ENCODE measurements at regions not wholly inside any gene's neighbourhood (a gene's known extent, or its start where the extent isn't known, plus 50 kb on each side); places are given as distances from the start of the nearest gene placed in this dataset.
A peak's percentile ranks its signal among the peaks of the same experiment; 100 is the strongest.

DNA sequence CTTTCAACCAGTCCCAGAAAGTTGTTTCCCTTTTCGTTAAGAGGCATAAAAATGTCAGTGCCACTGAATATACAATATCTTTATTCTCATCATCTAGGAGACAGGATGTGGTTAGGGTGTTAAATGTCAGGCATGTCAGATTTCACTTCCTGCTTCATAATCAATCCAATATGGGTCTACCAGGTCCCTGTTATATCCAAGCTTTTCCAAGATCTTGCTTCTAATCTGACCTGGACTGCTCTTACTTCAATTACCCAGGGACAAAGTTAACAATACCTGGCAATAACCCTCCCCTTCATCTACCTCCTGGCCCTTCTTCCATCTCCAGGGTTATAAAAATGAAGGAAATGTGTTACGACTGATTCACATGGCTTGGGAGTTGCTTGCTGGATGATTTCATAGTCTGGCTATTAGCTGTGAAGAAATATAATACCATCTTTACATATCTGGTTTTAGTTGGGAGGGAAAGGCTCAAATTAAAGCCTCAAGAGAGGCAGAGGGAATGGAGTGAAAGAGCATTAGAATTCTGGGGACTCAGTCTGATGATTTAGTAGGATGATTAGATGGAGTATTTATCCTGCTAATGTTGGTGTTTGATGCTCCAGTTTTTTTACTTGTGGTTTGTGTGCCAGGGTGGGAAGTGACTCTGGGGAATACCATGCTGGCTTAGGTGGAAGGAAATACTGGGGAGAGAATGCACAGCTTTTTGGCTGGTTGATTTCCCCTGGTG, 534.3 kb downstream of the ETS1 start:
- TF ChIP-seq, protein P1, sequence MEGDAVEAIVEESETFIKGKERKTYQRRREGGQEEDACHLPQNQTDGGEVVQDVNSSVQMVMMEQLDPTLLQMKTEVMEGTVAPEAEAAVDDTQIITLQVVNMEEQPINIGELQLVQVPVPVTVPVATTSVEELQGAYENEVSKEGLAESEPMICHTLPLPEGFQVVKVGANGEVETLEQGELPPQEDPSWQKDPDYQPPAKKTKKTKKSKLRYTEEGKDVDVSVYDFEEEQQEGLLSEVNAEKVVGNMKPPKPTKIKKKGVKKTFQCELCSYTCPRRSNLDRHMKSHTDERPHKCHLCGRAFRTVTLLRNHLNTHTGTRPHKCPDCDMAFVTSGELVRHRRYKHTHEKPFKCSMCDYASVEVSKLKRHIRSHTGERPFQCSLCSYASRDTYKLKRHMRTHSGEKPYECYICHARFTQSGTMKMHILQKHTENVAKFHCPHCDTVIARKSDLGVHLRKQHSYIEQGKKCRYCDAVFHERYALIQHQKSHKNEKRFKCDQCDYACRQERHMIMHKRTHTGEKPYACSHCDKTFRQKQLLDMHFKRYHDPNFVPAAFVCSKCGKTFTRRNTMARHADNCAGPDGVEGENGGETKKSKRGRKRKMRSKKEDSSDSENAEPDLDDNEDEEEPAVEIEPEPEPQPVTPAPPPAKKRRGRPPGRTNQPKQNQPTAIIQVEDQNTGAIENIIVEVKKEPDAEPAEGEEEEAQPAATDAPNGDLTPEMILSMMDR (IDR thresholded peaks at IDR 0.05) = no peak
- TF ChIP-seq POLR2A (IDR thresholded peaks at IDR 0.05) (no peak), POLR2AphosphoS5 (IDR thresholded peaks at IDR 0.05) (peak; percentile 31)

All from prostate gland (tissue), 2 donors.